GM12864 (cell line): ENCODE measurements at regions not wholly inside any gene's neighbourhood (a gene's known extent, or its start where the extent isn't known, plus 50 kb on each side); places are given as distances from the start of the nearest gene placed in this dataset.
A peak's percentile ranks its signal among the peaks of the same experiment; 100 is the strongest.

Experiments used
- DNase-seq: peaks from one replicate; pipeline ENCODE4 v3.0.0-alpha.2; 2011; ENCODE audit warnings: low read depth
- H3K4me3 ChIP-seq: 2 replicates; pipeline ENCODE4 v1.5.1; 2011; ENCODE audit warnings: mild to moderate bottlenecking, low read depth, low read length, control low read depth
- TF ChIP-seq, protein P1 (sequence below): IDR thresholded peaks from 2 replicates; pipeline ENCODE4 v1.5.1; 2011; ENCODE audit warnings: low read depth, mild to moderate bottlenecking, moderate library complexity, low read length, control low read depth, inconsistent platforms; ENCODE audit errors: missing control alignments

DNA sequence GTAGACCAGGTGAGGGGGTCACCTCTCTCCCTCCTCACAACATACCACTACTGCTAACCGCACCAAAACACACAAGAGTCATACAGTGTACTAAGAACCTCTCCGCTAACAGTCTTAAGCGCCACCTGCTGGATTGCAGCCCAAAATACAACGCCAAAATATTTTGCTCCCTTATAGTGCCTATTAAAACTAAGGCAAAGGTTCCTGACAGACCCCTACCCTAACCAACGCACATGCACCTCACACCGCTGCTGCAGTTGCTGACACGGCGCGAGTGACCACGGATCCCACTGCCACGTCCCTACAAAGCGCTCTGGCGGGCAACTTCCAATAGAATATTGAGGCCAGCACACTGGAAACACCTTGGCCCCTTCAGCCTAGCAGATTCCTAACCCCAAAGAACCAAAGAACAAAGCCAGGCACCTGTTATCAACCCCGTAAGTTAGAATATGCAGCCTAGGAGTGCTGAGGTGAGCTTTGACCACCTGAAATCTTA is 563.6 kb upstream of the SEMA3D start:
- no peak for DNase-seq
- TF ChIP-seq, protein P1, sequence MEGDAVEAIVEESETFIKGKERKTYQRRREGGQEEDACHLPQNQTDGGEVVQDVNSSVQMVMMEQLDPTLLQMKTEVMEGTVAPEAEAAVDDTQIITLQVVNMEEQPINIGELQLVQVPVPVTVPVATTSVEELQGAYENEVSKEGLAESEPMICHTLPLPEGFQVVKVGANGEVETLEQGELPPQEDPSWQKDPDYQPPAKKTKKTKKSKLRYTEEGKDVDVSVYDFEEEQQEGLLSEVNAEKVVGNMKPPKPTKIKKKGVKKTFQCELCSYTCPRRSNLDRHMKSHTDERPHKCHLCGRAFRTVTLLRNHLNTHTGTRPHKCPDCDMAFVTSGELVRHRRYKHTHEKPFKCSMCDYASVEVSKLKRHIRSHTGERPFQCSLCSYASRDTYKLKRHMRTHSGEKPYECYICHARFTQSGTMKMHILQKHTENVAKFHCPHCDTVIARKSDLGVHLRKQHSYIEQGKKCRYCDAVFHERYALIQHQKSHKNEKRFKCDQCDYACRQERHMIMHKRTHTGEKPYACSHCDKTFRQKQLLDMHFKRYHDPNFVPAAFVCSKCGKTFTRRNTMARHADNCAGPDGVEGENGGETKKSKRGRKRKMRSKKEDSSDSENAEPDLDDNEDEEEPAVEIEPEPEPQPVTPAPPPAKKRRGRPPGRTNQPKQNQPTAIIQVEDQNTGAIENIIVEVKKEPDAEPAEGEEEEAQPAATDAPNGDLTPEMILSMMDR = peak; percentile 81

DNA sequence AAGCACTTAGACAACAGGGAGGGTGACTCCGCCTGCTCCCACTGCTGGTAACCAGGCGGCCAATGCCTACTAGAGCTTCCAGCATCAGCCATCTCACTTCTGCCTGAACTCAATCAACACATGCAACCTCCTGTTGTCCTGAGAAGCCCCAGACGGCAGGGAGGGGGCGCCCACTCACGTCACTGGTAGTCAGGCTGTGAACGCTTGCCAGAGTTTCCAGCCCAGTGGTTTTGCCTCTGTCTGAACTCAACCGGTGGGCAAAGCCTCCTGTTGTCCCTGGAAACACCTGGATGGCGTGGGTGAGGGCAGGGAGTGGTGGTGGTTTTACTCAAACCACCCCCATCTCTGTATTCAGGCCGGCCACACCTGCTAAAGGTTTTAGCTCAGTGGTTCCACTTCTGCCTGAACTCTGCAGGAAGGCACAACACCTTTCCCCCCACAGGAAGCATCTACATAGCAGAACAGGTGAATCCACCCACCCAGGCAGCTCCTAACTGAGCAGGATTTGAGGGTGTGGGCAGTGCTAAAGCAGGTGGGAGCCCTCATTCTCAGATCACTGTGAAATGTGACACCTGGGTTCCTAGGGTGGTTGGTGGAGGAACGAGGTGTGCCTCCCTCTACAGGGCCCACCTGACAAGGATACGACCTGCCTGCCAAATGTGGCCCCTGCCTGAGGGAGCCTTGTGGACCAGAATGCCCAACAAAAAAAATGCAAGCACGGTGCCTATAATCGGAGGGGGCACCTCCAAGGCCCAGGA is 563.0 kb upstream of the SEMA3D start:
- no peak for DNase-seq
- TF ChIP-seq, protein P1 = no peak
- H3K4me3 ChIP-seq = no peak overlapping the region

More for the DNA sequence above, 563.6 kb upstream of the SEMA3D start:
- no peak overlapping the region for H3K4me3 ChIP-seq

DNA sequence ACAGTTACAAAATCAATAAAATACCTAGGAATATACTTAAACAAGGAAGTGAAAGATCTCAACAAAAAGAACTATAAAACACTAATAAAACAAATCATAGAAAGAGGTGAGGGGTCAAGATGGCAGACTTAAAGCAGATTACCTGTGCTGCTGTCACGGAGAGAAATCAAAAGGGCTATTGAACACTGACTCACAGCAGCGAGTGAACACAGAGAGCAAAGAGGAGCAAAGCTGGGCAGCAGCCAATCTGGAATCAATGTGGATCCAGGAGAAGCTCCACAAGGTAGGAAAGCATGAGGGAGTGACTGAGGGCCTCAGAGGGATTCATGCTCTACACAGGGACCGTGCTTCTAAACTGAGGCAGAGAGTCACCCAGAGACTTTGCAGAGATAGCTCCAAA is 562.0 kb upstream of the SEMA3D start:
- H3K4me3 ChIP-seq = no peak overlapping the region
- TF ChIP-seq, protein P1 = no peak
- DNase-seq = no peak

DNA sequence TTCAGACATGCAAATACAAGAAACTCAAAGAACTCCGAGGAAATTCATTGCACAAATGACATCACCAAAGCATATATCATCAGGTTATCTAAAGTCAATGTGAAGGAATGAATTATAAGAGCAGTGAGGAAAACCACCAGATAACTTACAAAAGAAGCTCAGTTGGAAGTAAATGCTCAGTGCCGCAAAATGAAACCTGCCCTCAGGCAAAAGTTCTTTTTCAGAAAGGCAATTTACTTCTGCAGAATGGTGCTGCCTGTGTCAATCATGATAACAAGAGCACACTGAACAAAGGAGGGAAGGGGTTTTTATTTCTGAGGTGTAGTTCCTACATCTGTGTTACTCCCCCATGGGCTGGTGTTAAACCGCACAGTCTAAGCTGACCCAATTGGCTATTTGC is 550.6 kb upstream of the SEMA3D start:
- no peak overlapping the region for H3K4me3 ChIP-seq
- TF ChIP-seq, protein P1 = no peak
- no peak for DNase-seq

DNA sequence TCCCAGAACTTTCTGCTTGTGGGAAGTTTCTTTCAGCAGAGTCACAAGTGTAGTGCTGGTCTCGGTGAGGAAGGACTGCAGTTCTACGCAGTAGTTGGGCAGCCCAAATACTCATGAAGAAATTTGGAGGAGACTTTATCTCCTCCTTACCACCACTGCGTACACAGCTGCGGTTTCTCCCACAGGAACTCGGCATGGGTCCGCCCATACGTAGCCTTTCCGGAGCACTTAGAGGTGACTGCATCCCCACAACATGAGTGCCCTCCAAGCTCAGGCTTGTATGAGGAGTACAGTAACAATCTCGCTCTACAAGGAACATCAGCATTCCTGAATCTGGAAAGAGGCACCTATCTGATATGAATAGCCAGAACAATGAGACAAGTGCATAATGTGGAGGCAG is 549.2 kb upstream of the SEMA3D start:
- DNase-seq = no peak
- no peak overlapping the region for H3K4me3 ChIP-seq
- TF ChIP-seq, protein P1 = no peak

DNA sequence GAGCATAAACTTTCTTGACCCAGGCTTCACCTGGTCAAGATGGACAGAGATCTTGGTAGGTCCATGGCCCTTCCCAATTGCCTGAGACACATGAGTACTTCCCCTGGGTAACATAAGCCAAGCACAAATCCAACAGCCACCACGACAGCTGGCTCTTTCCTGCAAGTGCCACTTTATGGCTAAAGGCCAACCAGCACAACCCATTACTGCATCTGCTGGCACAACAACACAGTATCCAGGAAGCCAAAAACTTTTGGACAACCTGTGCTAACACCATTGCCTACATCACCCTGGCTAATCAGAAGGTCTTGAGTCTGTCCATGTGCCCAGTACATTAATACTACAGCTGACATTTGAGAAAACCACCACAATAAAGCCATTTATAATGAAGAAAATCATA is 548.0 kb upstream of the SEMA3D start:
- no peak overlapping the region for H3K4me3 ChIP-seq
- TF ChIP-seq, protein P1 = no peak
- DNase-seq = no peak
